Gastrocnemius medialis (tissue), 4 donors: ENCODE measurements at regions not wholly inside any gene's neighbourhood (a gene's known extent, or its start where the extent isn't known, plus 50 kb on each side); places are given as distances from the start of the nearest gene placed in this dataset.

Experiments
- CTCF ChIP-seq, 5 experiments: fragments of 450-650 bp in 3 of 5; fragments of 200-600 bp in 2 of 5; sonication (generic) in 2 of 5; IDR thresholded peaks in 4 of 5; conservative IDR thresholded peaks in 1 of 5; 1 replicate in 4 of 5; 2 replicates in 1 of 5; pipeline ENCODE4 v1.5.1; 2016 to 2019; ENCODE audit warnings: antibody characterized with exemption in 5 of 5, mild to moderate bottlenecking in 3 of 5, moderate library complexity in 3 of 5
- POLR2A ChIP-seq, 2 donors: fragments of 450-650 bp; IDR thresholded peaks; one replicate each; pipeline ENCODE4 v1.6.1; 2017; ENCODE audit warnings: antibody characterized with exemption in 2 of 2, mild to moderate bottlenecking in 2 of 2, moderate library complexity in 2 of 2

DNA sequence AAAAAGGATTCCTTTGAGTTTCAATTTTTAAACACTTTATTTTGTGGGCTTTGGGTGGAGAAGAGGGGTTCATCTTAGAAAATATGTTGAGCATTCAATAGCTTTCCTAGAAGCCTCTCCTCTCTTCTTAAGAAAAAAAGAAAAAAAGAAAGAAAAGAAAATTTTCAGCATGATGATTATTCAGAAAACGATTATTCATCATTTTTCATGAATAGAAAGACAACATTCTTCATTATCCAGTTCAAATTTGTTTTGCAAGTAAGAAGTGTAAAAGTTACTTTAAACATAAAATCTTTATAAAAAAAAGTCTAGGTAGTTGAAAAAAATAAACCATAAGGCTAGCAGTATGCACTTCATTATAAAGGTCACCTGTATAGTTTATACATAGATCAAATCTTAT, 636.5 kb downstream of the IRX1 start:
- TF ChIP-seq CTCF (IDR thresholded peaks at IDR 0.05 in 4 of 5, conservative IDR thresholded peaks at IDR 0.05 in 1 of 5) (no peak), POLR2A (IDR thresholded peaks at IDR 0.05) (no peak)
